WERI-Rb-1 (cell line): ENCODE measurements at regions not wholly inside any gene's neighbourhood (a gene's known extent, or its start where the extent isn't known, plus 50 kb on each side); places are given as distances from the start of the nearest gene placed in this dataset.
"Not testable (repeated sequence)": the region's sequence is repeated elsewhere in the genome, so short reads cannot be mapped to it uniquely, and the experiment has no call there.

Source experiments
- DNase-seq: peaks from one replicate; pipeline ENCODE4 v3.0.0-alpha.2; 2020
- H3K27ac ChIP-seq: fragments of 250-450 bp; sonication (Bioruptor Pico); 2 replicates; pipeline ENCODE4 v1.5.1; 2020; ENCODE audit warnings: mild to moderate bottlenecking, moderate library complexity
- H3K27me3 ChIP-seq: fragments of 250-450 bp; sonication (Bioruptor Pico); 2 replicates; pipeline ENCODE4 v1.5.1; 2021; ENCODE audit warnings: mild to moderate bottlenecking, low read depth, moderate library complexity; ENCODE audit not compliant: insufficient read depth, severe bottlenecking
- H3K36me3 ChIP-seq: fragments of 250-450 bp; sonication (Bioruptor Pico); 2 replicates; pipeline ENCODE4 v1.5.1; 2020; ENCODE audit warnings: mild to moderate bottlenecking, moderate library complexity
- H3K4me3 ChIP-seq: 2 replicates; pipeline ENCODE4 v1.5.1; 2011; ENCODE audit warnings: low read depth, mild to moderate bottlenecking, control low read depth, low read length
- H3K9me3 ChIP-seq: fragments of 250-450 bp; sonication (Bioruptor Pico); 2 replicates; pipeline ENCODE4 v1.5.1; 2021; ENCODE audit warnings: mild to moderate bottlenecking, moderate library complexity; ENCODE audit not compliant: severe bottlenecking
- CTCF ChIP-seq: IDR thresholded peaks from 2 replicates; pipeline ENCODE4 v1.5.1; 2011; ENCODE audit warnings: low read depth, mild to moderate bottlenecking, control low read depth, inconsistent platforms, low read length

- DNase-seq, H3K36me3 ChIP-seq, H3K4me3 ChIP-seq, H3K27ac ChIP-seq, H3K9me3 ChIP-seq: not testable (repeated sequence)
- peaks cover 21% of the 10 kb centered on the region for H3K27me3 ChIP-seq
Observed at GRCh38 chrX:124181515-124181914, 150.9 kb upstream of the TEX13D start.

DNA sequence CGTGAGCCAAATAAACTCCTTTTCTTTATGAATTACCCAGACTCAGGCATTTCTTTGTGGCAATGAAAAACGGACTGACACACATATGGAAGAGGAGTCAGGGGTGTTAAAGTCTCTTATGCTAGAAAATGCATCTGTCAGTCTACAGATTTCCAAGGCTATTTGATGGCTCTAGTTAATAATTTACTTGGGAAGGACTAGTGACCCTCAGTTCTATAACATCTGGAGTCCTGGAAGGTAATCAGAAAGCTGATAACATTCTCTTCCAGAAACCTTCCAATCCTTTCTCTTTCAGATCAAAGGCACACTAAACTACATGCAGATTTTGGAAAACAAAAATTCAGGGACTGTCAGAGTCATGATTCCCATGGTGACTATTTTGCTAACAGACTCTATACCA, 142.0 kb upstream of the TEX13D start:
- no peak for TF ChIP-seq CTCF
- H3K36me3 ChIP-seq = no peaks in the 10 kb centered on the region
- peaks cover 58% of the 10 kb centered on the region for H3K27me3 ChIP-seq
- H3K4me3 ChIP-seq = no peak overlapping the region
- H3K9me3 ChIP-seq = no peaks in the 10 kb centered on the region
- DNase-seq = no peak
- no peak overlapping the region for H3K27ac ChIP-seq

- Histone ChIP-seq H3K4me3 (no peak overlapping the region), H3K9me3 (no peaks in the 10 kb centered on the region), H3K27ac (no peak overlapping the region), H3K36me3 (no peaks in the 10 kb centered on the region), H3K27me3 (peaks cover 75% of the 10 kb centered on the region)
- TF ChIP-seq CTCF = no peak
- DNase-seq = no peak
Observed at GRCh38 chrX:124194199-124194598, 138.3 kb upstream of the TEX13D start.

- DNase-seq = no peak
- no peak overlapping the region for H3K4me3 ChIP-seq
- no peak overlapping the region for H3K27ac ChIP-seq
- TF ChIP-seq CTCF = no peak
- H3K36me3 ChIP-seq = no peaks in the 10 kb centered on the region
- no peaks in the 10 kb centered on the region for H3K9me3 ChIP-seq
- peaks cover 73% of the 10 kb centered on the region for H3K27me3 ChIP-seq
Observed at GRCh38 chrX:124194901-124195300, 137.6 kb upstream of the TEX13D start.

GRCh38 chrX:124203311-124203710, 129.1 kb upstream of the TEX13D start:
- Histone ChIP-seq H3K9me3 (no peaks in the 10 kb centered on the region), H3K36me3 (no peaks in the 10 kb centered on the region), H3K27ac (no peak overlapping the region), H3K4me3 (no peak overlapping the region), H3K27me3 (peaks cover 44% of the 10 kb centered on the region)
- DNase-seq = no peak
- TF ChIP-seq CTCF = no peak

GRCh38 chrX:124208660-124209059, 123.8 kb upstream of the TEX13D start:
- no peak overlapping the region for H3K27ac ChIP-seq

More at GRCh38 chrX:124208660-124209059, 123.8 kb upstream of the TEX13D start:
- no peak for TF ChIP-seq CTCF
- no peaks in the 10 kb centered on the region for H3K9me3 ChIP-seq
- no peak overlapping the region for H3K4me3 ChIP-seq
- H3K36me3 ChIP-seq = no peaks in the 10 kb centered on the region
- DNase-seq = no peak
- H3K27me3 ChIP-seq = peaks cover 24% of the 10 kb centered on the region
